ENCODE measurements at regions not wholly inside any gene's neighbourhood (a gene's known extent, or its start where the extent isn't known, plus 50 kb on each side); places are given as distances from the start of the nearest gene placed in this dataset.

DNA sequence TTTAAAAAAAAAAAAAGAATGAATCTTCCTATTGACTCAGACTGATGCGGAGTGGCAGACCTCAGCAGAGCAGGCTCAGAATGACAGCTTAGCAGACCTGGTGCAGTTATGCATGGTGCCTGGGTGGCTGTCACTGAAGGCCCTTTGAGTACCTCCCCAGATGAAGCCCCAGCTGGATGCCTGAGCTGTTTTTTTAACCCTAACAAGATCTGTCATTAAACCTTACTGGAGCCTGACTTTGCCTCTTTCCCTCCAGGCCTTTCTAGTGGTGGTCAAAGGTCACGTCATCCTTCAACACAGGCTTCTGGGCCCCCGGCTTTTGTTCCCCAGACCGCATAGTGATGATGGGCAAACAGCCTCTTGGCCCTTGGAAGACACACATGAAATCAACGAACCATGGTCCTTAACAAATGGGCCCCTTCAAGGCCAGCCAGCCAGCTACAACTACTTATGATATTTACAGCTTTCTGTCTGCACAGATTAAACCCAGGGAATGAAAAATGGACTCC, 138.3 kb upstream of the CYP1B1 start:
- TF ChIP-seq, protein P1, sequence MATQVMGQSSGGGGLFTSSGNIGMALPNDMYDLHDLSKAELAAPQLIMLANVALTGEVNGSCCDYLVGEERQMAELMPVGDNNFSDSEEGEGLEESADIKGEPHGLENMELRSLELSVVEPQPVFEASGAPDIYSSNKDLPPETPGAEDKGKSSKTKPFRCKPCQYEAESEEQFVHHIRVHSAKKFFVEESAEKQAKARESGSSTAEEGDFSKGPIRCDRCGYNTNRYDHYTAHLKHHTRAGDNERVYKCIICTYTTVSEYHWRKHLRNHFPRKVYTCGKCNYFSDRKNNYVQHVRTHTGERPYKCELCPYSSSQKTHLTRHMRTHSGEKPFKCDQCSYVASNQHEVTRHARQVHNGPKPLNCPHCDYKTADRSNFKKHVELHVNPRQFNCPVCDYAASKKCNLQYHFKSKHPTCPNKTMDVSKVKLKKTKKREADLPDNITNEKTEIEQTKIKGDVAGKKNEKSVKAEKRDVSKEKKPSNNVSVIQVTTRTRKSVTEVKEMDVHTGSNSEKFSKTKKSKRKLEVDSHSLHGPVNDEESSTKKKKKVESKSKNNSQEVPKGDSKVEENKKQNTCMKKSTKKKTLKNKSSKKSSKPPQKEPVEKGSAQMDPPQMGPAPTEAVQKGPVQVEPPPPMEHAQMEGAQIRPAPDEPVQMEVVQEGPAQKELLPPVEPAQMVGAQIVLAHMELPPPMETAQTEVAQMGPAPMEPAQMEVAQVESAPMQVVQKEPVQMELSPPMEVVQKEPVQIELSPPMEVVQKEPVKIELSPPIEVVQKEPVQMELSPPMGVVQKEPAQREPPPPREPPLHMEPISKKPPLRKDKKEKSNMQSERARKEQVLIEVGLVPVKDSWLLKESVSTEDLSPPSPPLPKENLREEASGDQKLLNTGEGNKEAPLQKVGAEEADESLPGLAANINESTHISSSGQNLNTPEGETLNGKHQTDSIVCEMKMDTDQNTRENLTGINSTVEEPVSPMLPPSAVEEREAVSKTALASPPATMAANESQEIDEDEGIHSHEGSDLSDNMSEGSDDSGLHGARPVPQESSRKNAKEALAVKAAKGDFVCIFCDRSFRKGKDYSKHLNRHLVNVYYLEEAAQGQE (IDR thresholded peaks at IDR 0.05; ENCODE audit: borderline replicate concordance) = no peak
- TF ChIP-seq, protein P2, sequence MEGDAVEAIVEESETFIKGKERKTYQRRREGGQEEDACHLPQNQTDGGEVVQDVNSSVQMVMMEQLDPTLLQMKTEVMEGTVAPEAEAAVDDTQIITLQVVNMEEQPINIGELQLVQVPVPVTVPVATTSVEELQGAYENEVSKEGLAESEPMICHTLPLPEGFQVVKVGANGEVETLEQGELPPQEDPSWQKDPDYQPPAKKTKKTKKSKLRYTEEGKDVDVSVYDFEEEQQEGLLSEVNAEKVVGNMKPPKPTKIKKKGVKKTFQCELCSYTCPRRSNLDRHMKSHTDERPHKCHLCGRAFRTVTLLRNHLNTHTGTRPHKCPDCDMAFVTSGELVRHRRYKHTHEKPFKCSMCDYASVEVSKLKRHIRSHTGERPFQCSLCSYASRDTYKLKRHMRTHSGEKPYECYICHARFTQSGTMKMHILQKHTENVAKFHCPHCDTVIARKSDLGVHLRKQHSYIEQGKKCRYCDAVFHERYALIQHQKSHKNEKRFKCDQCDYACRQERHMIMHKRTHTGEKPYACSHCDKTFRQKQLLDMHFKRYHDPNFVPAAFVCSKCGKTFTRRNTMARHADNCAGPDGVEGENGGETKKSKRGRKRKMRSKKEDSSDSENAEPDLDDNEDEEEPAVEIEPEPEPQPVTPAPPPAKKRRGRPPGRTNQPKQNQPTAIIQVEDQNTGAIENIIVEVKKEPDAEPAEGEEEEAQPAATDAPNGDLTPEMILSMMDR (IDR thresholded peaks at IDR 0.05; ENCODE audit: poor library complexity, severe bottlenecking) = no peak
- TF ChIP-seq POLR2AphosphoS5 (IDR thresholded peaks at IDR 0.05) (no peak), EZH2 (IDR thresholded peaks at IDR 0.05; ENCODE audit: borderline replicate concordance, insufficient read depth, low read length, poor library complexity, severe bottlenecking) (no peak), TAF1 (IDR thresholded peaks at IDR 0.05; ENCODE audit: low read depth) (no peak)
